Activated CD4-positive, alpha-beta memory T cell treated with anti-CD3 and anti-CD28 coated beads, Interleukin-2, amount 10 ng/mL, durations not matched to agents 7 days and 5 days (primary cell): ENCODE measurements at regions not wholly inside any gene's neighbourhood (a gene's known extent, or its start where the extent isn't known, plus 50 kb on each side); places are given as distances from the start of the nearest gene placed in this dataset.

ENCODE experiments used
- CTCF ChIA-PET: fragments of 350-600 bp; sonication (Branson Sonifier 250); formaldehyde crosslinking; loops from one replicate; lab custom pipeline; 2021; ENCODE audit warnings: antibody characterized with exemption, inconsistent platforms; lab: Charles Lee
- POLR2A ChIA-PET: fragments of 350-600 bp; sonication (Branson Sonifier 250); formaldehyde crosslinking; loops from one replicate; lab custom pipeline; 2021; ENCODE audit warnings: antibody characterized with exemption; lab: Charles Lee
- DNase-seq: peaks from one replicate; pipeline ENCODE4 v3.0.0-alpha.2; 2020
- H3K27ac Mint-ChIP-seq: one replicate; pipeline ENCODE4 v1.8.0; 2021; ENCODE audit warnings: mild to moderate bottlenecking, mixed read lengths
- H3K27me3 Mint-ChIP-seq: one replicate; pipeline ENCODE4 v1.8.0; 2021; ENCODE audit warnings: mixed read lengths
- H3K36me3 Mint-ChIP-seq: one replicate; pipeline ENCODE4 v1.8.0; 2021; ENCODE audit warnings: low read depth, mixed read lengths
- H3K4me1 Mint-ChIP-seq: one replicate; pipeline ENCODE4 v1.8.0; 2021; ENCODE audit warnings: mixed read lengths
- H3K4me3 Mint-ChIP-seq: one replicate; pipeline ENCODE4 v1.8.0; 2021; ENCODE audit warnings: mild to moderate bottlenecking, mixed read lengths
- H3K9me3 Mint-ChIP-seq: one replicate; pipeline ENCODE4 v1.8.0; 2021; ENCODE audit warnings: mixed read lengths

DNA sequence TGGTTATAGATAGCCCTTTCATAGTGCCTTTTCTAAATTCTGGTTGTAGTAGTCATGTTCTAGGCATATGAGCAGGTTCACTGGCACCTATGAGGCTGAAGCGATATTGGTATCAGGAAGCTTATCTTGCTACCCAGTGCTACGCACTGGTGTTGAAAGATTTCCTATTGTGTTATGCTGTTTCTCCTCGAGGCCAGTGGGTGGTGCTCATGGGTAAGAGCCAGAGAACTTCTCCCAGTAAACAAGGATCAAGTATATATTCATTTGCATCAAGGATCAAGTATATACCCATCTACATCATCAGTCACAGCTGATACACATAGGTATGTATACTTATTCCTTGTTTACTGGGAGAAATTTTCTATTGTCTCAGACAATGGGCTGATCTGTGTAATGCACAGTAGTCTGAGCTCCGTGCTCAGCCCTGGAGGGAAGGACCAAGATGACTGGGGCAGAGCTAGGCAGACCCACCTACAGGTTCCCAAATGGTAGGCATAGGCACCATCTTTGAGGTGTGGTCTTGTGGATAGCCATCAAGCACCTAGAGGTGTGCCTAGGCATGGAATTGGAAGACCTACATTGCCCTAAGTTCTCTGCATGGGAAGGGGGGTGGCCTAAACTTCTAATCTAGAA, 101.2 kb upstream of the GALNT13 start:
- H3K9me3 Mint-ChIP-seq = peaks cover 22% of the 10 kb centered on the region

DNA sequence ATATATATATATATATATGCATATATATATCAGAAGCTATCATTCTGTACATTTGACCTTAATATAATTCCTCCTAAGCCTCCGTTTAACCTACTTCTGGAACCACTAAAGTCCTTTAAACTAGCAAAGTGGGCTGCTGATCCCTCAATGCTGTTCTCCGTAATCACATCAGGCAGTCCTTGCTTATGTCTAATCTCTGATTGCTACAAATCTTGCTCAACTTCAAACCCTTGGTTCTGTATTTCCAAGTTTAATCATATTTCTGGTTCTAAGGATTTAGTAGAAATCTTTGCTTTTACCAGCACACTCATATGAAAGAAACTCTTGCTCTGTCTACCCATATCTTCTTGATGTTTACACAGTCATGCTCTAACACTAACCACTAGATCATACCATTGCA, 91.5 kb upstream of the GALNT13 start:
- no peak overlapping the region for H3K4me3 Mint-ChIP-seq
- no peak for DNase-seq
- H3K9me3 Mint-ChIP-seq = peaks cover 3% of the 10 kb centered on the region
- no peaks in the 10 kb centered on the region for H3K4me1 Mint-ChIP-seq
- H3K36me3 Mint-ChIP-seq = no peaks in the 10 kb centered on the region
- CTCF ChIA-PET = interaction anchor here (0.6 kb wide), 1 partner anchor 47 kb away, joined by 3 read pairs; no protein-coding TSS in a partner anchor
- H3K27me3 Mint-ChIP-seq = no peaks in the 10 kb centered on the region
- no peak overlapping the region for H3K27ac Mint-ChIP-seq
- POLR2A ChIA-PET = no interaction called here

More for the DNA sequence above, 101.2 kb upstream of the GALNT13 start:
- H3K36me3 Mint-ChIP-seq = no peaks in the 10 kb centered on the region
- H3K4me3 Mint-ChIP-seq = no peak overlapping the region
- no peaks in the 10 kb centered on the region for H3K27me3 Mint-ChIP-seq
- no peaks in the 10 kb centered on the region for H3K4me1 Mint-ChIP-seq
- DNase-seq = no peak
- H3K27ac Mint-ChIP-seq = no peak overlapping the region
- CTCF ChIA-PET = no interaction called here
- POLR2A ChIA-PET = no interaction called here

DNA sequence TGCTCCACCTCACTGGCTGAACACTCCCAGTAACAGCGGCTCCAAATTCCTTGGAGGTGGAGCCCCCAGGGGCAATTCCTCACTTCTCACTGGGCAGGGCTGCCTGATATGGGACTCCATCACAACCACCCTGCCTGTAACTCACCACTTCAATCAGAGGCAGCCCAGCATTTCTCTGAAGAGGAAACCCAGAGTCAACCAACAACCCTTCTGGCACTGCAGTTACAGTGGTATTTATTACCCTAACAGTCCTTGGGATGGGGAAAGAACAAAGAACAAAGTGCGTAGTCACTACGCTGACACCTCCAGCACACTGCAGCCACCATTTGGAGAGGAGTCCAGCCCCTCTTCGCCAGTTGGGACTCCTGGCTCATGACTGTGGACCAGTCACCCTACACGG, 85.7 kb upstream of the GALNT13 start:
- POLR2A ChIA-PET = no interaction called here
- H3K27me3 Mint-ChIP-seq = no peaks in the 10 kb centered on the region
- H3K36me3 Mint-ChIP-seq = no peaks in the 10 kb centered on the region
- CTCF ChIA-PET = no interaction called here
- H3K9me3 Mint-ChIP-seq = peaks cover 1% of the 10 kb centered on the region
- no peaks in the 10 kb centered on the region for H3K4me1 Mint-ChIP-seq
- no peak overlapping the region for H3K27ac Mint-ChIP-seq
- no peak overlapping the region for H3K4me3 Mint-ChIP-seq
- no peak for DNase-seq

DNA sequence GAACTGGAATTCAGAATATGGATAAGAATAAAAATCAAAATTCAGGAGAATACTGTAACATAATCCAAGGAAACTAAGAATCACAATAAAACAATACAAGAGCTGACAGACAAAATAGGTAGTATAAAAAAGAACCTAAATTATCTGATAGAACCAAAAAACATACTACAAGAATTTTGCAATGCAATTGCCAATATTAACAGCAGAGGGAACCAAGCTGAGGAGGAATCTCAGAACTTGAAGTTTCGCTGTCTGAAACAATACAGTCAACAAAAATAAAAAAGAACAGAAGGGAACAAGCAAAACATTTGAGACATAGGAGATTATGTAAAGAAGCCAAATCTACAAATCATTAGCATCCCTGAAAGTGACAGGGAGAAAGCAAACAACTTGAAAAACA, 84.1 kb upstream of the GALNT13 start:
- ChIA-PET CTCF (no interaction called here), POLR2A (no interaction called here)
- no peak overlapping the region for H3K4me3 Mint-ChIP-seq
- H3K36me3 Mint-ChIP-seq = no peaks in the 10 kb centered on the region
- peaks cover 1% of the 10 kb centered on the region for H3K9me3 Mint-ChIP-seq
- H3K27me3 Mint-ChIP-seq = no peaks in the 10 kb centered on the region
- no peak for DNase-seq
- no peaks in the 10 kb centered on the region for H3K4me1 Mint-ChIP-seq
- no peak overlapping the region for H3K27ac Mint-ChIP-seq

DNA sequence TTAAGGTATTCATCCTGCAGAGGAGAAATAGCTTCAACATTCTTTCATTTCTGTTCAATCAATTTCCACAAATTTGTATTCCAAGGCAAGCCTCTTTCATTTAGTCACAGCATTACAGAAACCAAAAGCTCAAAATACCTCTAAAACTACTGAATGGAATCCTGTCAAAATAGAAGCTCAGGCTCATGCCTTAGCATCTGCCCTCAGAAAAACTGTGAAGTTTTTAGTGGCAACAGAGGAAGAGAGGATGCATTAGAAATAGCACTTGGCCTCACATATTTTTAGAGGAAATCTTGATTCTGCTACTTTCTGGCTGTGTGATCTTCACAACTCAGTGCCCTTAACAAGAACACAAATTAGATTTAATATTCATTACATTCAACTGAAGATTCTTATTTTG, 69.1 kb upstream of the GALNT13 start:
- H3K9me3 Mint-ChIP-seq = peaks cover 7% of the 10 kb centered on the region
- ChIA-PET CTCF (no interaction called here), POLR2A (no interaction called here)
- DNase-seq = no peak
- no peak overlapping the region for H3K4me3 Mint-ChIP-seq
- no peak overlapping the region for H3K27ac Mint-ChIP-seq
- H3K27me3 Mint-ChIP-seq = no peaks in the 10 kb centered on the region
- H3K4me1 Mint-ChIP-seq = no peaks in the 10 kb centered on the region
- no peaks in the 10 kb centered on the region for H3K36me3 Mint-ChIP-seq

DNA sequence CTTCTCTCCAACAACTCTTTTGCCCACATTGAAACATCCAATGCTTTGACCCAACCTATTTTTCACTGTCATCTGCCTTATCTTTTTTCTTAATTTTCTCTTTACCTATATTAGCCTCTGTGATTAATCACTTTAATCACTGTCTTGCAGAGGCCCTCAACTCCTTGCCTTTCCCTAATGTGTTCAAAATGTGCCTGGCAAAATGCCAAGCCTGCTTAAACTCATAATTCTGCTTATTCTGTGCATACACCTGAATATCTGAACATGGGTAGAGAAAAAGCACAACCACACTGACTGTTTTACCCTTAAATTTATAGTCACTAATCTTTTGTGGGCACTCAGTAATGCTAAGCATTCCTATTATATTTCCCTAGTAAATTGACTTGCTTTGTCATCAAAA, 63.0 kb upstream of the GALNT13 start:
- CTCF ChIA-PET = no interaction called here

DNA sequence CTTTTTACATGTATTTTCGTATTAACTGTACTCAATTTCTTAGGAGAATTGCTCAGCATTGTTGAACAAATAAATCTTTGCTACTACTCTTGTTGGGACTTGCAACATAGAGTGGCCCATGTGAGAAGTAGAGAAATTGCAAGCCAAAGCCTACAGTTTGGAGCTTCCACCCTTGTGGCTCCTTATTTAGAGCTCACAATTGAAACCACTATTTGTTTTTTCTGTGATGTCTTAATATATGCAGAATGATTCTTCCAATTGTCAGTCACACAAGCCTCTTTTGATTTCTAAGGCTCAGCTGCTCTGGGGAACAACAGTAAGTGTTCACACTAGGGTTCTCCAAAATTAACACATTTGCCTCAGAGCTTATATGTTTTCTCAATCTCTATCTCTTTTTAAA, 60.2 kb upstream of the GALNT13 start:
- ChIA-PET POLR2A (no interaction called here), CTCF (no interaction called here)
- Mint-ChIP-seq H3K27ac (no peak overlapping the region), H3K36me3 (no peaks in the 10 kb centered on the region), H3K4me3 (no peak overlapping the region), H3K27me3 (no peaks in the 10 kb centered on the region), H3K9me3 (peaks cover 7% of the 10 kb centered on the region), H3K4me1 (no peaks in the 10 kb centered on the region)
- no peak for DNase-seq

More for the DNA sequence above, 63.0 kb upstream of the GALNT13 start:
- H3K4me1 Mint-ChIP-seq = no peaks in the 10 kb centered on the region
- H3K4me3 Mint-ChIP-seq = no peak overlapping the region
- no peaks in the 10 kb centered on the region for H3K36me3 Mint-ChIP-seq
- DNase-seq = no peak
- H3K27ac Mint-ChIP-seq = no peak overlapping the region
- H3K9me3 Mint-ChIP-seq = no peaks in the 10 kb centered on the region
- no peaks in the 10 kb centered on the region for H3K27me3 Mint-ChIP-seq
- POLR2A ChIA-PET = no interaction called here

DNA sequence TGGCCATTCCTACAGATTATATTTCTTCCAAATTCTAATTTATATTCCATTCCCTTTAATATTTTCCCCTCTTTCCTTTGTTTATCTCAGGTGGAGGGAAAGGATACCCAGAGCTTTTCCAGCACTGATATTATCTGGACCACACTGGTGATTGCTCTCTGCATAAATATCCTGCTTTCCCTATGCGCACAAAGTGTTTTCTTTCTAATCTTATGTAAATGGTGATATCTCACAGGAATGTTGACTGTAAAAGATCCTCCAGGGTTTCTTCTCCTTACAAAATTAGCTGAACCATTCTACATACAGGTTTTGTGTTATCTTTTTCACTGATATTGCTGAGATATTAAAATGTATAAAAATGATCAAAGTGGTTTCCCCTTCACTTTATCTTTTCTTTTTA, 59.1 kb upstream of the GALNT13 start:
- no peak overlapping the region for H3K4me3 Mint-ChIP-seq
- CTCF ChIA-PET = no interaction called here

DNA sequence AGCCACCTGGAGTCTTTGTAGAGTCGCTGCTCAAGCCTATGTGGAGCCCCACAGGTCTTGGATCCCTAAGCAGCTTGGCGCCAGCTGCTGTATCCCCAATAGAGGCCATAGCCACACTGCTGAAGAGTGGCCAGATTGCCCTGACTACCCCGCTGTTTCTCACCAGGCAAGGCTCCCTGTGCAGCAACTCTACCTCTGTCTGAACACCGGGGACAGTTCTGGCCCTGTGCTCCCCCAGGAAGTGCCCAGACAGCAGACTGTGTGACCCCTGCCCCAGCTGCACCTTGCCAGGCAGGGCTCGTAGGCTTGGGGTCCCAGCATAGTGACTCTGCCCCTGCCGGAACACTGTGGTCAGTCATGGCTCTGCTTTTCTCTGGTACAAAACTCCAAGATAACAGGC, 53.5 kb upstream of the GALNT13 start:
- Mint-ChIP-seq H3K27me3 (no peaks in the 10 kb centered on the region), H3K36me3 (no peaks in the 10 kb centered on the region), H3K9me3 (peaks cover 13% of the 10 kb centered on the region), H3K4me3 (no peak overlapping the region), H3K4me1 (no peaks in the 10 kb centered on the region), H3K27ac (no peak overlapping the region)
- CTCF ChIA-PET = no interaction called here
- no peak for DNase-seq
- POLR2A ChIA-PET = no interaction called here

More for the DNA sequence above, 59.1 kb upstream of the GALNT13 start:
- POLR2A ChIA-PET = no interaction called here
- H3K9me3 Mint-ChIP-seq = peaks cover 9% of the 10 kb centered on the region
- no peak for DNase-seq
- H3K27ac Mint-ChIP-seq = no peak overlapping the region
- H3K27me3 Mint-ChIP-seq = no peaks in the 10 kb centered on the region
- no peaks in the 10 kb centered on the region for H3K36me3 Mint-ChIP-seq
- H3K4me1 Mint-ChIP-seq = no peaks in the 10 kb centered on the region

DNA sequence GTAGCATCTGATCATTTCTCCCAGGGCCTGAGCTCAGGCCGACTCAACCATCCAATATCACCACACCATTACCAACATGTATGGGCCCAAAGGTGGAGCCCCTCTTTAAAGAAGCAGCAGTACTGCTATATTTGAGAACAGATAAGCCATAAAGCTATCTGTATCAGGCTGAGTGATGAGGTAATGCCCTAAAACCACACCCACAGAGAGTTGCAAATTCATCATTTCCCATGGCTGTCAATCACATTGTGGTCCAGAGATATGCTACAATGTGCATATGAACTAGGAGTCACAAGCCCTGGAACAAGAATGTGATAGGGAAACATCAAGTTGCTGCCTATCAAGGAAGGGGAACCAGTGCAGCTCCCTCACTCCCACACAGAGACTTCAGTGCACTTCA, 52.6 kb upstream of the GALNT13 start:
- ChIA-PET CTCF (no interaction called here), POLR2A (no interaction called here)
- peaks cover 13% of the 10 kb centered on the region for H3K9me3 Mint-ChIP-seq
- H3K36me3 Mint-ChIP-seq = no peaks in the 10 kb centered on the region
- DNase-seq = no peak
- H3K4me1 Mint-ChIP-seq = no peaks in the 10 kb centered on the region
- H3K4me3 Mint-ChIP-seq = no peak overlapping the region
- H3K27me3 Mint-ChIP-seq = no peaks in the 10 kb centered on the region
- no peak overlapping the region for H3K27ac Mint-ChIP-seq

DNA sequence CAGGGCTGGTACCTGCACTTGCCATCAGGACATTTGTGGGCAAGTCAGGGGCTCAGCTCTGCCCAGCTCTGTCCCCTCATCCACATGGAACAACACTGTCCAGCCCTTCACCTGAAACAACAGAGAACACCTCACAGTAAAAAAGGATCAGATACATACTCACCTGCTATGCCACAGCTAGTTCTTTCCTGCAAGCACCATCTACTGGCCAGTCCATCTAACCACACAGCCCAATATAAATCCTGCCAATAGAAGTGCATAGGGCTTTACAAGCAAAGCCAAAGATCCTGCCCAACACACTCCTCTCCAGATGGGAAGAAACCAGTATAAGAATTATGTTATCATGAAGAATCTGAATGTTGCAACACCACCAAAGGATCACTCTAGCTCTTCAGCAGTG, 52.2 kb upstream of the GALNT13 start:
- no peaks in the 10 kb centered on the region for H3K27me3 Mint-ChIP-seq
- no peak overlapping the region for H3K4me3 Mint-ChIP-seq
- POLR2A ChIA-PET = no interaction called here
- peaks cover 12% of the 10 kb centered on the region for H3K9me3 Mint-ChIP-seq
- H3K36me3 Mint-ChIP-seq = no peaks in the 10 kb centered on the region
- CTCF ChIA-PET = no interaction called here
- H3K27ac Mint-ChIP-seq = no peak overlapping the region
- H3K4me1 Mint-ChIP-seq = no peaks in the 10 kb centered on the region
- no peak for DNase-seq
